OCI-M1 (cell line): ENCODE measurements at regions not wholly inside any gene's neighbourhood (a gene's known extent, or its start where the extent isn't known, plus 50 kb on each side); places are given as distances from the start of the nearest gene placed in this dataset.
A peak's percentile ranks its signal among the peaks of the same experiment; 100 is the strongest.

ENCODE experiments used
- DNase-seq: peaks from one replicate; lab custom pipeline; 2025; lab: John Stamatoyannopoulos, UW

DNA sequence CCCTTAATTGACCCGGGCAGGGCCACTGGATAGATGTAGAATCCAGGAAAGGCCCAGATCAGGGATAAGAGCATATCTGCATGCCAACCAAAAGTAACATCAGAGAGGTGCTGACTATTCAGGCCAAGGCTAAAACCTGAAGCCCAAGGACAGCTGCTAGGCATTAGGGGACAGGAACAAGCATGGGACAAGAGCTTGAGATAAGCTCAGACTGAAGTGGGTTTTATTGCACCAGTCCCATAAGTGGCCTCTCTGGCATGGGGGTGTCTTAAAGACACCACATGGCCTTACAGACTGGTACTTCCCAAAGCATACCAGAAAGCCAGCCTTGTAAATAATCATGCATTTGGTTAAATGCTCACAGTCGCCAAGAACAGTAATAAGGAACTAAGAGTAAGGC is 376.1 kb downstream of the FBXW7 start:
- DNase-seq, result no peak

DNA sequence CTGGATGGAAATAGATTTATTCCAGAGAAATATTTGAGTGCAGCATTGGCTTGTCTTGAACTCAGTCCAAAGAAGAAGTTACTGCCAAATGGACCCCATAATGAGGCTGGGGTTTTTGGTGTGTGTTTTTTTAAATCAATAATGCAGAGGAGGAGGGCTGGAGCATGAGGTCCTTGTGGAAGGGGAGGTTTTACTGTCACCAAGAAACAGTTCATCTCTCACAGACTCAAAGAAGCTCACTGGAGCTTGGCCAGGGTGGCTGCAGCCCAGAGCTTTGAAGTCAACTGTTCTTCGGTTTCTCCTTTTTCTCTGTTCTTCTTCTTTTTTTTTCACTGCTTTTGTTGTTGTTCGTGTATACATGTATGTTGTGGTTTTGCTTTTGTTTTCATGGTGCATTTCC is 377.7 kb downstream of the FBXW7 start:
- DNase-seq, result no peak

DNA sequence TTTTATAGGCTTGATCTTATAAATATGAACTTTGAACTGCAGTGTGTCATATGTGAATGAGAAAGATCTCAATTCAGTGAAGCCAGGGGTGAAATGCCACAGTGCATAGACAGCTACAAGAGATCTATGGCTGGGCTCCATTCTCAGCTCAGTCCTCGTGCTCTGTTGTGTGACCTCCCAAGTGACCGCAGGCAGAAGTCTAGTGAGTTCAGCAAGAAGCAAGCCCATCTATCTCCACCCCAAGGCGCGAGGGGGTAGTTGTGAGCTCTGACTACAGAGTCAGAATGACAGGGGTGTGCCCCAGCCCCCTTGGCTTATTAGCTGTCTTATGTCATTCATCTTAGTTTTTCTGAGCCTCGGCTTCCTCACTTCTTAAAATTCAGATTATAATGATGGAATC is 378.3 kb downstream of the FBXW7 start:
- DNase-seq, result no peak

DNA sequence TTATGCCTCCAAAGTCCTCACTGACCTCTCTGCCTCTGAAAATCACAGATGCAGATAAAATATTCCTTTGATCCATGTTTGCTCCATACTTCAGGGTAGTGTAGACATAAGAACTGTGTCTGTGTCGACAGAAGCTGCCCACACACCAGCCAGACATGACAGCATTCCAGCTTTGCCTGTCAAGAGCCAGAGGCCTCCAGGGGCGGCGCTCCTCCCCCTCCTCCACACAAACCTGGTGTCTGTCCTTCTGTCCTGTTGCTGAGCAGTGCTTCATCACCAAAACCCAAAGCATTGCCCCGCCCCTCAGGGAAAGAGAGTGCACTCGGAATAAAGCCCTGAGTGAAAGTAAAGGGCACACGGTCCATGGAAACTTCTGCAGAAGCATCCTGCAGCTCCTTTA is 379.4 kb downstream of the FBXW7 start:
- DNase-seq, result no peak

DNA sequence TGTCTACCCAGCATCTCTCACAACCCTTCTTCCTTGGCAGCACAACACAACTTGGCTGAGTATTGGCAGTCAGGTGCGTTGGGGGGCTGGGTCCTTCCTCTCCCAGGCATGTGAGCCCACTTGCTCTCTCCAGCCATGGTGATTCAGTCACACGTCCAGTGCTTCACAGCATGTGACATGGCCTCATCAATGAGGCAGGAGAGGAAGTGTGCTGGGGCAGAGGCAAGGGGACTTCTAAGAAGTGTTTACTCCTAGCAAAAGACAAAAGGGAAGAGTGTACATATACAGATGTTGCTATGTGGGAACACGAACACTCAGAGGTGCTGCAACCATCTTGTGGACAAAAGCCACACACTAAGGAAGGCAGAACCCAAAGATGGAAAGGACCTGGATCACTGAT is 380.8 kb downstream of the FBXW7 start:
- no peak for DNase-seq

DNA sequence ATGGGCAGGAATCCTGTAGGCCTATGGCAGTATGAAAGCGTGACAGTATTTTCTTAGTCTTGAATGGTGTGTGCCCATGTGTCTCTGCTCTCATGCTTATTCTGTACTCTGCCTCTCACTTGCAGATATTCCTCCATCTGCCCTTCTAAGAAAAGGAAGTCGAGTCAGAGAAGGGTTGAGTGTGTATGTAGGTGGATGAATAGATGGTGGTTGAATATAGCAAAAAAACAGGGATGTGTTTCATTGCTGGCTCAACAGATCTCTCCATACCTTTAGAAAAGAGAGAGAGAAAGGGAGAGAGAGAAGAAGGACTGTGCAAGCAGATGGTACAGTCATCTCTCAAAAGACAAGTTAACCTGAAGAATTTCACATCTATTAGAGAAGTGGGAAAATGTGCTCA is 381.5 kb downstream of the FBXW7 start:
- no peak for DNase-seq

DNA sequence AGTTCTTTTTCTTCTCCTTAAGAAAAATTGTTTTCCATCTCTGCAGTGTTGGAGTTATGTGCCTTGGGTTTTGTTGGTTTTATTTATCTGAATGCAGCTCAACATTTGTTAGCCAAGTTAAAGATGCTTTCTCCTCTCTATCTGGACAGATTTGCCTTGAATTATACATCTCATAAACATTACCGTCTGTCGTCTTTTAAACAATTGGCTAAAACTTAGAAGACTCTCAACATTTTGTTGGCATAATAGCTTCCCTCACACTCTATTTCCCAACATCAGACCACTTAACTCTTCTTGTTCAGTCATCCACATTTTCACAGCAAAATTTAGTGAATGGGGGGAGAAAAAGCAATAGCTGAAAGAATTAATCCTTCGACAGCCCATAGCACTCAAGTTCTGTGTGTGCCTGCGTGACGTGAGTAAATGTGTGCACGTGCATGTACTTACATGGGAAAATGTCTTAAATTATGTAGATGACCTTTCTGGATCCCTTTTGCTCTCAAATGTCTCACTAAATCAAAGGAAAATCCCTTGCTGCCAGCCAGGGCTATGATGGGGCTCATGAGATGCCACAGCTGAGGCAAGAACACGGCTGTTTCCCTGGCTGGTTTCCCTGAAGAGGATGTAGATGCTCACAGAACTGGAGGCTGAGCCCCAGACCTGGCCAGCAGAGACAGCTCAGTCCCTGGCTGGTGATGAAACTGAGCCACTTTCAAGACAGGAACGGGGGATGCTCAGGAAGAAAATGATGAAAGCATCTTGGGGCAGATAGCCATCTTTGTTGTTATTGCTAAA is 382.2 kb downstream of the FBXW7 start:
- no peak for DNase-seq

DNA sequence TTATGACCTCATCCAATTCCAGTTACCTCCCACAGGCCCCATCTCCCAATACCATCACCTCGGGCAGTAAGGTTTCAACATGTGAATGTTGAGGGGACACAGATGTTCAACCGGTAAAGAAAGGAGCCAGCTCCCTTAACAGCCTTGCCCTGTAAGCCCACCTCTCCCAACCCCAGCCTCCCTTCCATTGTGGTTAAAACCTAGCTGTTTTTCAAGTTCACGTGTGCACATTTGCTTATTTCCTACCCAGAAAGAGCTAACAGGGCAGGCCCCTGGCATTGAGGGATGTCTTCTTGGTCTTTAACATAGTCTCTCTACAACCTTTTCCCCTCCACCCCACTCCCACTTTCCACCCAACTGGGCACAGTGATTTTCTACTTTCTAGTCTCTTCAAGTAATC is 385.7 kb downstream of the FBXW7 start:
- no peak for DNase-seq

DNA sequence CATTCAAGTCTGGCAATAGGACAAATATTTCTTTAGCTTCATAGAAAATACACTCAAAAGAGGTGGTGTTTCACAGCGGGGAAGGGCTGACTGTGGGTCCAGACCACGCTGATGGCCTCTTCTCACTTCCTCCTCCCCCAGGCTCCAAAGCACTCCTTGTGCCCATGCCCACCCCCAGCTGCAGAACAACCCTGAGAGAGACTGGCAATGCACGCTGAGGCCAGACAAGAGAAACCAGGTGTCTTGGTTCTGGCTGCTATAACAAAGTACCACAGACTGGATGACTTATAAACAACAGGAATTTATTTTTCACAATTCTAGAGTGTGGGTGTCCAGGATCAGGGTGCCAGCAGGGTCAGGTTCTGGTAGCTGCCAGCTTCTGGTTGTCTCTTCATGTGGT is 386.1 kb downstream of the FBXW7 start:
- DNase-seq, result no peak

DNA sequence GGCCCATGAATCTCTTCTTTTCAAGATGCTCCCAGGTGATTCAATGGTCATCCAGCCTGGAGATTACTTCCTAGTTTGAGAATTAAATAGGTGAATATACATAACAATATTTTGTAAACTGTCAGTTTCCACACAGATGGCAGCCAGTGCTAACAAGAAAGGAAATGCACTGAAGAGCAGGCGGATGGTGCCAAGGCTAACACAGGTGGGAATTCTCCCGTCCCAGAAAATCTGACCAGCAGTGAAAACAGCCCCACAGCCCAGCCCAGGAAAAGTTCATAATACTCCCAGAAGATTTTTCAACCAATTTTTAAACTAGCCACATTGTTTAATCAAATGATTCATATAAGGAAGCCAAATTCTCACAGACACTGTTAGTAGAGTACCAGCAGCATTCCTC is 387.2 kb upstream of the GATB start:
- no peak for DNase-seq

DNA sequence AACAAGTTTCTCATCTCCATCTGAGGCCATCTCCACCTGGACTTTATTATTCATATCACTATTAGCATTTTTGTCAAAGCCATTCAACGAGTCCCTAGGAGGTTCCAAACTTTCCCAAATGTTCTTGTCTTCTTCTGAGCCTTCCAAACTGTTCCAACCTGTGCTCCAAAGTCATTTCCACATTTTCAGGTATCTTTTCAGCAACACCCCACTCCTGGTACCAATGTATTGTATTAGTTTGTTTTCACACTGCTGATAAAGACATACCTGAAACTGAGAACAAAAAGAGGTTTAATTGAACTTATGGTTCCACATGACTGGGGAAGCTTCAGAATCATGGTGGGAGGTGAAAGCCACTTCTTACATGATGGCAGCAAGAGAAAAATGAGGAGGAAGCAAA is 385.4 kb upstream of the GATB start:
- no peak for DNase-seq

DNA sequence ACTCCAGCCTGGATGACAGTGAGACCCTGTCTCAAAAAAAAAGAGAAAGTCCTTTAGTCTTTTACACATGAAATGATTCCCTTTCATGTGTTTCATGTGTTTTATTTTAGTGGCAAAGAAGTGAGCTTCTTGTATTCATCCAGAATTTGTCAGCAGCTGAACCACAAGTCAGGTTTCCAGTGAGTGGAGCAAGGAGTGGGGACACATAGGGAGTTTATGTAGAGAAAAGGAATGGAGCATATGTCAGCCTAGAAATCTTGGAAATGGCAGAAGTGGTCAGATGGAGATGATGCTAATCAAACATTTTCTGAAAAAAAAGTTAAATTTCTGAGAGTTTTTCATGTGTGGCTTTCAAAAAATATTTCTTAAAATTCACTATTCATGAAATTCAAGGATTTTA is 383.0 kb upstream of the GATB start:
- no peak for DNase-seq

DNA sequence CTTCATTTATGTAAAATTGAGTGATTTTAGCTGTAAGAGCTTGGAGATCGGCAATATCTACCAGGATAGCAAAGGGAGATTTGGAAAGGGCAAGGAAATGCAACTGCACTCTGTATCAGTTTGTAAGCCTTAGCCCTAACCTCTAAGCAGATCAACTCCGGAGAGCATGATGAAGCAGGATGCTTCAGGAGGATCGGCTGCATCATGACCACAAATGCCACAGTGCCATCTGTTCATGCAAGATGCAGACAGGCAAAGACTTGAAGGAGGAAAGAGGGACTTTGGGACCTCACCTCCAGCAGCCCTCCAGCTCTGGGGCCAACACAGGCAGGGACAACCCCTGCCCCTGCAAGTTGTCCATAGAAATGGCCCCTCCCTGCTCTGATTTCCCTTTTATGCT is 377.6 kb upstream of the GATB start:
- peak; percentile 48 for DNase-seq

DNA sequence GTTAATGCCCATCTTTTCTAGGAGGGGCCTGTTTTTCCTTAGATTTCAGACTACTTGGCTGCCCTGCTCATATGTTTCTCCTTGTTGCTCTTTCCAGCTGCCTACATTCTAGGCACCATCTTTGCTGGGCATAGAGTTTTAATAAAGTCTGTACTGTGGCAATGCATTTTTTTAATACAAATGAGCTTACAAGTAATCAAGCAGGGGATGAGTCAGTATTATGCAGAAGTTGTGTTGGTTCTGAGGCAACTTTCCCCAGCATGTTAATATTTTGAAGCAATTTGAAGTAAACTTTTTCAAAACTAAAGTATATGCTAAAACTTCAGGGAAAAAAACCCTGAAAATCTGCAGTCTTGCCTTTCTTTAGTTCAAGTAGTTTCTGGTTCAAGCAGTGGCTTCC is 372.0 kb upstream of the GATB start:
- no peak for DNase-seq

DNA sequence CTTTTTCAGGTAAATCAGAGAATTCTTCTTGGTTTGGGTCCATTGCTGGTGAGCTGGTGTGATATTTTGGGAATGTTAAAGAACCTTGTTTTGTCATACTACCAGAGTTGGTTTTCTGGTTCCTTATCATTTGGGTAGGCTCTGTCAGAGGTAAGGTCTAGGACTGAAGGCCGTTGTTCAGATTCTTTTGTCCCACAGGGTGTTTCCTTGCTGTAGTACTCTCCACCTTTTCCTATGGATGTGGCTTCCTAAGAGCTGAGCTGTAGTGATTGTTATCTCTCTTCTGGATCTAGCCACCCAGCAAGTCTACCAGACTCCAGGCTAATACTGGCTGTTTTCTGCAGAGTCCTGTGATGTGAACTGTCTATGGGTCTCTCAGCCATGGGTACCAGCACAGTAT is 367.5 kb upstream of the GATB start:
- no peak for DNase-seq

DNA sequence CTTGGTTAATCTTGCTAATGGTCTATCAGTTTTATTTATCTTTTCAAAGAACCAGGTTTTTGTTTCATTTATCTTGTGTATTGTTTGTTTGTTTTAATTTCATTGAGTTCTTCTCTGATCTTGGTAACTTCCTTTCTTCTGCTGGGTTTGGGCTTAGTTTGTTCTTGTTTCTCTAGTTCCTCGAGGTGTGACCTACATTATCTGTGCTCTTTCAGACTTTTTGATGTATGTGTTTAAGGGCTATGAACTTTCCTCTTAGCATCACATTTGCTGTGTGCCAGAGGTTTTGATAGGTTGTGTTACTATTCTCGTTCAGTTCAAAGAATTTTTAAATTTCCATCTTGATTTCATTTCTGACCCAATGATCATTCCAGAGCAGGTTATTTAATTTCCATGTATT is 365.4 kb upstream of the GATB start:
- DNase-seq, result no peak

DNA sequence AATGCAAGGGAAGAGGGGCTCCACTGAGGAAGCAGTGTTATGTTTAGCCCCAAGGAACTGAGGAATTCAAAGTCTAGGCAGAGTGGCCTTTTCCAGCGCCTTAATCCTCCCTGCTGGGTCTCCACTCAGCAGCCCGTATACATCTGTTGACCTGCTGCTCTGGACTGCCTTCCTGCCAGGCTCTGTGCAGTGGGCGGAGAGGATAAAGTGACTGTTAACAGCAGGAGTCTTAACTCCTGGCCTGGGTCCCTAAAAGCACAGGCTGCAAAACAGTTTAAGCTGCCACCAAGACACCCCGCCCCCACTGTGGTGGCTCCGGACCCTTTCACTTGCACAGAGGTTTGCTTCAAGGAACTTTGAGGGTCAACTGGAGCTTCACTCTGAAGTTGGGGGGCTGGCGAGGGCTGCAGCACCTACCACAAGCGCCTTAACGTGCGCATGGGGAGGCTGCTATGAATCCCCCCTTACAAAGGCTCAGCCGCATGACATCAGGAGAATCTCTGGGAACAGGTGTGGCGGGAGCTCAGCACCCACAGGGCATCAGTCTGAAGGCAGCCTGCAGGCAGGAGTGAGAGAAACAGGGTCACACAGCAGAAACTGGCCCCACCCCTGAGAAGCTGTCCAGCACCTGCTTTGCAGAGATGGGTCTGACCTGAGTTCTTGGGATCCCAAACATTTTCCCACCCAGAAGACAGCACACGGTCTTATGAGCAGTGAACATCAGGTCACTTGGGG is 358.2 kb upstream of the GATB start:
- DNase-seq, result no peak

DNA sequence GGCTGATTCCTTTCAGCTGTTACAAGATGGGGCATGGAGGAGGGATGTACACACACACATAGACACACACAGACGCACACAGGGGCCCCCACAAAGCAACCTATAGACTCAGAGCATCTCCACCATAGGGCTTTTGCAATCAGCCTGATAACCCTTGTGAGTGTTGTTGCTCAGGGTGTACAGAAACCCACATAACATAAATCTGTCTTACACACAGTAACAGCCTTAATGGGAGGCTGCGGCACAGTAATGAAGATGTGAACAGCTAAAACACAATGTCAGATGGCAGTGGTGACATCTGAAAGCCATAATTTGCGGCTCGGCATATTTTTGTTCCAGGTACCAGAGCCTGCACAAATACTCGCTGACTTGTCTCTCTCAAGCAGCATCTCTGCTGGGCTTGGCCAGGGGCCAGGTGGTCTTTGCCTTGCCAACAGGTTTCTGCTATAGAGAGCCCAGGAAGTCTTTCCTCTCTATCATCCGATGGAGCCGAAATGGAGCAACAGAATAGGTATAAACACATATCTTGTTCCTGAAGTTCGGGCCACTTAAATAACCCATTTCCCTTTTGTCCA is 357.2 kb upstream of the GATB start:
- DNase-seq, result no peak

DNA sequence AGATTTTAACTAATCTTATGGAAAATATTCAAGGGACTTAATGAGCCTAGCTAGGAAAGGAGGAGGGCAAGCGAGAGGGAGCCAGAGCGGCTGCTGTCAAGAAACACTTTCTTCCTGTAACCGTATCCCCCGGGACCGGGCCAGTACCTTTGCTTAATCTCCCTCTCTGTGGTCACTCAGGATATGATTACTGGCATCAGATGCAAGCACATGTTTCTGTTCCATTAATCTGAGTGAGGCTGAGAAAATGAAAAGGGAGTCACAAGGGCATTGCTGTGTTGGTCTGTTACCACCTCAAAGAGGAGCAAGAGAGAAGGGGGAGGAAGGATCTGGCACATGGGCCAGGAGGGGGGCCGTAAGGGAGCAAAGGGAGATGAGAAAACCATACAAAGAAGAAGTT is 356.7 kb upstream of the GATB start:
- DNase-seq, result no peak

DNA sequence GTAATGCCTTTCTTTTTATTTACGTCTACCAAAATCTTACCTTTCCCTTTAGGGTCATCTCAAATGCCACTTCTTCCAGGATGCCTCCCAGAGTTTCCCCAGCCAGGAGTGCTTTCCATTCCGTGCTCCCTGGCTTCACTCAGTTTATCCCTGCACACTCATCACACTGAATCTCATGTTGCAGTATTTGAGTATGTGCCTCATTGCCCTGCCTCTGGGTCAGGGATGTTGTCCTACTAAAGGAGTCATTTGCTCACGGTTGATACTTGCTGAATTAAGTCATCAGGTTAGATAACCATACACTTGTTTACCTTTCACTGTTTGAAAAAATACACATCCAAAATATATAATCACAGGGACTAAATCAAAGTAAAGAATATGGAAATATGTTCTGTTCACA is 356.2 kb upstream of the GATB start:
- DNase-seq, result no peak

DNA sequence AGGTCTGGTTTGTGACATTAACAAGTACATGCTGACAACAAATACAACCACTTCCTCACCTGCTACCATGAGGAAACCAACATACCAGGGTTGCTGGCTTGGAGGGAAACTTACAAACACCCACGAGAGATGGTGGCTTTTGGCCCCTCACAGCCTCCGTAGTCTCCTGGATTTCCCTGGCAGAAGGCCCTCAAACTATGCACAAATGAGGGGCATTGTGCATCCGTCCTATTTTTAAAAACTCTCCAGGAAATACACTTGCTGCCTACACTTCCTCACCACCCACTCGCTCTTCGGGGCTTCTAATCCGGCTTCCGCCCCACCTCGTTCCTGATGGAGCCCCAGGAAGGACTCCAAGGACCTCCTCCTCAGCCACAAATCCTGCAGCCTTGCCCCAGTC is 355.0 kb upstream of the GATB start:
- no peak for DNase-seq

DNA sequence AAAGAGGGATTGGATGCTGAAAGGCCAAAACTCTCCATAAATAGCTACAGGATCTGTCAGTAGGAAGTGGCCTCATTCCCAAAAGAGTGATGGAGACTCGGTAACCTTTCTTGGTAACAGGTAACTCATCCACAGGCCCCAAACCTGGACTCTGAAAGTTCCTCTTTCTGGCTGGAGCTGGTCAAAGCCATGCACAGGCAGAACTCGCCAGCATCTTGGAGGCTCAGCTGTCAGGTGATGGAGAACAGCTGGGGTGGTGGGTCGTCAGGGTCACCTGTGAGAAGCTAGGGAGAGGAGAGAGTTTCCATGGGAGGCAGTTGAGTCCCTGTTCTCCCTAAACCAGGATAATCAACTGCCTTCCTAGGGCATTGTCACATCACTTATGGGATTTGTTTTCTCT is 354.3 kb upstream of the GATB start:
- DNase-seq, result no peak

DNA sequence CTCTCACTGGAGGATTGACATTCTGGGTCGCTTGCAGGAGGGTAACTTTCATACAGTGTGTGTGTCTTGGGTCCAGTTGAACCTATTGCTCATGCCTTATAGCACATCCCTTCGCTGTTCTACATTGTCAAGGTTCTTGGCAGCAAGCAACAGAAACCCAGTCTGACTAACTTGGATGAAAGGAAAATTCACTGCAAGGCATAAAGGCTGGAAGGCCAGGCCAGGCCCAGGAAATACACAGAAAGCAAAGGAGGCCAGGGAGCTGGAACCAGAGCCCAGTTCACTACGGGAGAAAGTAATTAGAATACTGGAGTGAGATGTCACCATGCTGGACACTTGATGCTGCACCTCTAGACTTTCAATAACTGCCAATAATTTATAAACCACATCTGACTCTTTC is 353.8 kb upstream of the GATB start:
- DNase-seq, result no peak

DNA sequence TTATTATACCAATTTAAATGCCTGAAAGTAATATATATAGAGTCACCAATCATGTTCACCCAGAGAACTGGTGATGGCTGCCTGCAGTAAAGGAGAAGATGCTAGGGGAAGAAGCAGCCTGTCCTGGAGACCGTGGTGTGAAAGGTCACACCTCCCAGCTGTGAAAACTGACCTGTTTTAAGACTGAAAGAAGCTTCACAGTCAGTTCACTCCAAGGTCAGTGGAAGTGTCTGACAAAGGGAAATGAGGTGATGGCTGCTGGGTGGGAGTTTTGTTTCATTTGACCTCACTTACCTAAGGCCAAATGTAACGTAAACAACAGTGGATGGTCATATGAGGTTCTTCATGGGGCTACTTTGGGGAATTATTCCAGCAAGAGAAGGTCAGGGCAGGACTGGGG is 352.1 kb upstream of the GATB start:
- no peak for DNase-seq
